Loucy (cell line): ENCODE measurements at regions not wholly inside any gene's neighbourhood (a gene's known extent, or its start where the extent isn't known, plus 50 kb on each side); places are given as distances from the start of the nearest gene placed in this dataset.

ENCODE experiments used
- EZH2phosphoT487 ChIP-seq: fragments of 200-600 bp; IDR thresholded peaks from 2 replicates; pipeline ENCODE4 v1.6.1; 2018; ENCODE audit warnings: antibody characterized with exemption, mild to moderate bottlenecking, moderate library complexity, borderline replicate concordance
- TF ChIP-seq, protein P1 (sequence below): fragments of 200-600 bp; sonication (generic); conservative IDR thresholded peaks from 2 replicates; pipeline ENCODE4 v1.5.1; 2014; ENCODE audit warnings: mild to moderate bottlenecking, antibody characterized with exemption, low read length

DNA sequence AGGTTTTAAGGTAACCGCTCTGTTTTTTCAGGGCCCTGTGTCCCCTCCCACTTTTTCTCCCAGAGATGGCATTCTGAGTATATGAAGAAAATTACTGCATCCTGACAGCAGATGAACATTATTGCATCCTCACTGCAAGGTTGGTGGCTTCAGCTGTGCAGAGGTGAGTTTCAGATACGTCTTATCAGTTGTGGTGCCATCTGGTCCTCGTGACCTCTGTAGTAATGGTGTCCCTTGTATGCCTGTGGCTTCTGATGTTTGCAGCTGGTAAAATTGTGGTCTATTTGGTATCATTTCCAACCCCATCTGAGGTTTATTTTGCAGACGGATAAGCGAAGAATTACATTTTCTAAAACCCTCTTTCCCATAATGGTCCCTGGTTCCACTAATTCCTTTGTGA is 417.0 kb downstream of the HS3ST3B1 start:
- TF ChIP-seq, protein P1, sequence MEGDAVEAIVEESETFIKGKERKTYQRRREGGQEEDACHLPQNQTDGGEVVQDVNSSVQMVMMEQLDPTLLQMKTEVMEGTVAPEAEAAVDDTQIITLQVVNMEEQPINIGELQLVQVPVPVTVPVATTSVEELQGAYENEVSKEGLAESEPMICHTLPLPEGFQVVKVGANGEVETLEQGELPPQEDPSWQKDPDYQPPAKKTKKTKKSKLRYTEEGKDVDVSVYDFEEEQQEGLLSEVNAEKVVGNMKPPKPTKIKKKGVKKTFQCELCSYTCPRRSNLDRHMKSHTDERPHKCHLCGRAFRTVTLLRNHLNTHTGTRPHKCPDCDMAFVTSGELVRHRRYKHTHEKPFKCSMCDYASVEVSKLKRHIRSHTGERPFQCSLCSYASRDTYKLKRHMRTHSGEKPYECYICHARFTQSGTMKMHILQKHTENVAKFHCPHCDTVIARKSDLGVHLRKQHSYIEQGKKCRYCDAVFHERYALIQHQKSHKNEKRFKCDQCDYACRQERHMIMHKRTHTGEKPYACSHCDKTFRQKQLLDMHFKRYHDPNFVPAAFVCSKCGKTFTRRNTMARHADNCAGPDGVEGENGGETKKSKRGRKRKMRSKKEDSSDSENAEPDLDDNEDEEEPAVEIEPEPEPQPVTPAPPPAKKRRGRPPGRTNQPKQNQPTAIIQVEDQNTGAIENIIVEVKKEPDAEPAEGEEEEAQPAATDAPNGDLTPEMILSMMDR: no peak
- no peak for TF ChIP-seq EZH2phosphoT487
